NCI-H2196 (cell line): ENCODE measurements at regions not wholly inside any gene's neighbourhood (a gene's known extent, or its start where the extent isn't known, plus 50 kb on each side); places are given as distances from the start of the nearest gene placed in this dataset.

Source experiments
- DNase-seq: peaks from one replicate; lab custom pipeline; 2025; ENCODE audit not compliant: unreplicated experiment; lab: John Stamatoyannopoulos, UW

DNA sequence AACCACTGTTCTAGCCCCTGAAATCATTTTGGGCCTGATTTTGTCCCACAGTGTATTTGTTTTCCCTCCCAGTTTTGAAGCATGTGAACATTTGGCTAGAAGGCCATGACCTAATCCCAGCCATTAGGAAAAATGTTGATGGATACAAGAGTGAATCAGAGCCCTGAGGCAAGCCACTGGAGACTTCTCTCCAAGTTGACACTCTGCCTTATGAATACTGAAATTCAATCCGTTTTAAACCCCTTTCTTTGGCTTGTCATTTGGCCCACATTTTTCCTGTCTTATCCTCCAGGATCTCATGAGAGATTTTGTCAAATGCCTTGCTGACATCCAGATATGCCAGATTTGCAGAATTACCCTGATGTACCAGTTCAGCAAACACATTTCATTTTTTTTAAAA lies 158.8 kb downstream of the FAT3 start:
- DNase-seq: no peak

DNA sequence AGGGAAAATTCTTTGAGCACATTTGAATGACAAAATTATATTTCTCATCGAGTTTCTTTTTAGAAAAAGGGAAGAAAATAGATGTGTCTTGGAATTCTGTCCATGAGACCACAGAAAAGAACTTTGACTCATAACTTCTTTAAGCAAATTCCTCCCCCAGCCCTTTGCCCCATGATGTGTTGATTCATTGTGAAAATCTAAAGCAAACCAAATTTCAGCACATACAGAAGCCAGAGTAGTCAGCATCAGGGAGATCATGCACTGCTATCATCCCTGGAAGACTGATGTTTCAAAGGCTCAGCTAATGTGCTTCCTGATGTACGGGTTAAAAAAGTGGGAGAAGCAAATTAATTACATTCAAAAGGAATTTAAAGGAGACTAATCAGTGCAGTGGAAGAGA lies 159.7 kb downstream of the FAT3 start:
- DNase-seq: no peak

DNA sequence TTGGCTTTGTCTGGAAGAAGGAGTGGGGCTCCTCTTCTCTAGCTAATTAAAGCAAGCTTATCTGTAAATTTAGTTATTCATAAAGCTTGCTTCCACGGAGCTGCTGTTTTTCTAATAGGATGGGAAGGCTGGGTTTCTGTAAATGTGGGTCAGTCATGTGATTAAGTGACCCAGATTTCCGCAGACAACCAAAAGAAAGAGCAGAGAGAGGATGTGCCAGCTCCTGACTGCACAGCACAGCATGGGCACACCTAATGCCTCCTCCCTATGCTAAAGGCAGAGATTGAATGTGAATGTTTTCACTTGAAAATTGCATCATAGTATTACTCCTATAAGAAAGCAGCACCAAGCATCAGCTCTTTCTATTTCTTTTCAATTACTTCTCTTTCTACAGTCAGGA lies 160.2 kb downstream of the FAT3 start:
- no peak for DNase-seq

DNA sequence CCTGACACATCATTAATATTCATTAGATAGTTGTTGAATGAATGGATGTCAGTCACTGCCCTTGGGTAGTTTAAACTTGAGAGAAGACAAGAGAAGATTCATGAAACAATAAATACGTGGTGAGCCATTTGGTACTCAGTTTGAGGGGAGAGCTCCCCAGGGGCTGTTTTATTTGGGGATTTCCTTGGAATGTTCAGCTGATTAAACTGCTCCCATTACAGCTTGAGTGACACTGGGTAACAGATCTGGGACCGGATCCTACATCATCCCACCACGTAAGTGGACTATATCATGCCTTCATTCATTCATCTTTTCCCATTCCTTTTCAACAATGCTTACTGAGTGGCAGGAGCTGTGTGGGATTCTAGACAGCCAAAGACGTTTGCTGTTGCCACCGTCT lies 162.0 kb downstream of the FAT3 start:
- DNase-seq: no peak

DNA sequence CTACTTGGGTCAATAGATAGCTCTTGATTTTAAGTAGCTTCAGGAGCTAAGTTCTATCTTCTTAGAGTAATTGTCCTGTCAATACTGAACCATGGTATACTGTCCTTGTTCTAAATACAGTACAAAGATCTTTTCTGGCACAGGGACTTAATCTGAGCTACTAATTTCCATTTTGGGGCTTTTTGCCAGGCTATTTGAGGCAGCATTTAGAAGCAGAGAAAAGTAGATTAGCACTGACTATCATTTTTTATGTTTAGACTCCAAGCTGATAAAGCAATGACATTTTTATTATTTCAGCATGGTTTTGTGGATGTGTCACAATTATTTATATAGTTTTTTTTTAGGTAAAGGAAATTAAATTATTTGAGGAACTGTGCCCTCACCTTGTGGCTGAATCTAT lies 163.2 kb downstream of the FAT3 start:
- no peak for DNase-seq

DNA sequence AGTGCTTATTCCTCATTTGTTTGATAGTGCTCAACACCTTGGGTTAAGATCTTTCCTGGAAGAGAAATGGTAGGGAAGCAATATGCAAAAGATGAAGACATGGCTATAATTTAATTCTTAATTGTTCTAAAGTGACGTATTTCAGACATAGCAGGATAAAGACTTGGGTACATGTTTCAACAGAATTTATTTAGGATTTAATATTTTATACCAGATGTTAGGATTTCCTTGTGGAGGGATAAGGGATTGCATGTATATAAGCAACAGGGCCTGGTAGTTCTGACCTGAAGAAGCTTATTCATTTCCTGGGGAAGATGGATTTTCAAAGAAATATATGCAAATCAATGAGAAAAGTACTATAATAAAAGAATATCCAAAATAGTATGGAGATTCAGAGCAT lies 163.8 kb downstream of the FAT3 start:
- DNase-seq: no peak

DNA sequence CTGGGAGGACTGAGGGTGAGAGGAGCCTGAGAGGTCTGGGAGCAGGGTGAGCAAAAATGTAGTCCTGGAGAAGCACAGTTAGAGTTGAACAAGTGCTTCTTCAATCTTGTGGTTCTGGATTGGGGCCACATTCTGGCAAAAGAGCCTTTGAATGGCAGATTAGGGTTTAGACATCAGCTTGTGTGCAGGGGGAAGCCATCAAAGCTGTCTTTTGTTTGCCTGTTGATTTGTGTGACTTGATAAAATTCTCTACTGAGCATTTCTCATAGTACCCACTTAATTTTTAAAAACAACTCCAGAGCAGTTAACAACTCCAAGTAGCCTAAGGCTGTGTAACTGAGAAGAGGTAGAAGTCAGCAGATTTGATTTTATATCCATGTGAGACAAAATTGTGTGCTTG lies 166.2 kb downstream of the FAT3 start:
- no peak for DNase-seq

DNA sequence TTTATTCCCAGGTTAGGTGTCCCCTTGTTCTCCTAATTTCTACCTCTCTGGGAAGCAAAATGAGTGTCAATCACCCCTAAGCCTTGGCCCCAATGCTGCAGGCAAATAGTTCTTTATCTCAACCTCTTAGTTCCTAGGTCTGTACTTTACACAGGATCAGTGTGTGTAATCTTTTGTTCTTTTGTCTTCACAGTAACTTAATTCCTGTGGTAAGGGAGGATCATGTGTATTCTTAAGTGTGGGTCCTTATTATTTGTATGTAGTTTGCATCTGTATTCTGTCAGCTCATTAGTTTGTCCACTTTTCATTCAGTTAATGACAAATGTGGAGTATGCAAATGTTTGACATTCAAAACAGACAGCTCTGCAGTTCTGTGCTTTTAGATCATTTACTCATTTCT lies 166.7 kb downstream of the FAT3 start:
- DNase-seq: no peak

DNA sequence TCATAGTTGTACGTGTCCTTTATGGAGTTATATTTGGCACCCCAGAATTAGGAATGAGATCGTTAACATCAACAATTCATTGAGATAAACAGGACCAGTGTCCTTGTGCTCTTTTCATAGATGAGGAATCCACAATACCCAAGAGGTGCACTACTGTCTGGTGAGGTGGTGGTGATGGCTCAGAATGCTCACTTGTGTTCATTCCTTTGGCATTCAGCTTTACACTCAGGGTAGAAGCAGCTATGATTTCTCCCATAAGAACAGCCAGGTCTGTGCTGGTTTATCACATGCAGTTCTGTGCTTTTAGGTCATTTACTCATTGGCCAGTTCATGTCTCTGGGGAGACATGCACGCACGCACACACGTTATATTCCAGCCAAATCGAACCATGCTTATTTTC lies 167.2 kb downstream of the FAT3 start:
- no peak for DNase-seq

DNA sequence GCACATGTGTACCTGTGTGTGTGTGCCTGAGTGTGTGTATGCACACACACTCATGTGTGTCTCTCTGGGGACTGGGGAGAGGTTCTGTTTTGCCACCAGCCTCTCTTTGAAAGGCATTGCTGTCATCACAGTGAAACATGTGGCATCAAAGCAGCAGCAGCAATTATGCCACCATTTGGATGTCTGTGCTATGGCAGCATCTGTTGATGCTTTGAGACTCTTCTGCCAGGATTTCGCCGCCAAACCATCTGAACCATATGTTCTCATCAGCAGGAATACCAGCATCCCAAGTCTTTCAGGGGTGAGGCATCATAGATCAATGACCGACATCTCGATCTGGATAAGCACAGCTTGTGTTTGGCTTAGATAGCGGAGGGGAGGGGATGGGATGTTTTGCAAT lies 168.6 kb downstream of the FAT3 start:
- DNase-seq: no peak

DNA sequence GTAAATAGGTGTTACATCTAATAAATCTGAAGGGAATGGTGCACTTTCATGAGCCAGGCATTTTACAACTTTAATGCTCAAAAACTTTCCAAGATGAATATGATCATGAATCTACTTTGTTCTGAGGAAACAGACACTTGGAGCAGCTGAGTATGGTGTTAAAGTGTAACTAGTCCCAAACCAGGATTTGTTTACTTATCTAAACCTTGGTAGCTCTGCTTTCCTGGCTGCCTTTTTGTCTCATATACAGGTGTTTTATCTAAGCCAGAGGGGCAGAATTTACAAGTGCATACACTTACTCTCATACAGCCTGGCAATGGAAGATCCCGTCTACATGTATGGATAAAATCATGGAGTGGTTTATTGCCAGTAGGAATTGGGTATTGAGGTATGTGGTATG lies 171.5 kb downstream of the FAT3 start:
- no peak for DNase-seq

DNA sequence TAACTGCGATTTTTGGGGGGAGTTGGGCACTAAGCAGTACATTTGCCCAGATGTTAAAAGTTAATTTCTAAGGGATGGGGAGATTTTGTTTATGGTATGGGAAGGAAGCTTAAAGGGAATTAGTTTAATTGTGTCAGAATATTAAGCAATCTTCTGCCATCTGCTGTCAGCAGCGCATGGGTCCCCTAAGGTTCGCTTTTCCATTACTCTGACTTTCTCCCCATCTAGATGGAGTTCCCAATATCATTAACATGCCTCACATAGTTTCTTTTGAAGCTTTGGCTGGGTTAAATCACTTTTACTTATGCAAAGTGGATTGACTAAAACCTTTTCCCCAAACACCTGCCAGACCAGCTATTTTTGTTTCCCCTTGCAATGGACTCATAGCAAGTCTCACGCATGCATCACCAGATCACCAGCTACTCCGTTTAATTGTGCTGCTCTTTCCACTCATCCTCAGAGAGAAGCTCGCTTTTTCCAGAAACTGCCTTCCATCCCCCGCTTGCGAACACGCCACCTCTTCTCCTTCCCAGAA lies 172.7 kb downstream of the FAT3 start:
- no peak for DNase-seq

DNA sequence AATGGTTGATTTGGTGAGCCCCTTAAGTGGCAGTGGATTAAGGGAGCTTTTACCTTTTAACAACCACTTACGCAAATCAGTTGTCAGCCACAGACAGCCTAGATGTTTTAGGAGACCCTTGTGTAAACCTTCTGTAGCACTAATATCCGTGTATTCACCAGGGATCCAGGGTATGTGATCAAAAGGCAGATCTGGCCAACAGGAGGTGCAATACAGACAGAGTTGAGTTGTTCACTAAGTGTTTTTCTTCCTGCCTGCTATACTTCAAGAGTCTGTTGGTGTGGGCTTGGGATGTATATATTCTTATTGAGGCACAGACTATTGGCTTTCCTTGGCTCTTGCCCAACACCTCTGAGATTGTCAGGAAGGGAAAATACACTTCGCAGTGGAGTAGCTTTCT lies 175.1 kb downstream of the FAT3 start:
- DNase-seq: no peak

DNA sequence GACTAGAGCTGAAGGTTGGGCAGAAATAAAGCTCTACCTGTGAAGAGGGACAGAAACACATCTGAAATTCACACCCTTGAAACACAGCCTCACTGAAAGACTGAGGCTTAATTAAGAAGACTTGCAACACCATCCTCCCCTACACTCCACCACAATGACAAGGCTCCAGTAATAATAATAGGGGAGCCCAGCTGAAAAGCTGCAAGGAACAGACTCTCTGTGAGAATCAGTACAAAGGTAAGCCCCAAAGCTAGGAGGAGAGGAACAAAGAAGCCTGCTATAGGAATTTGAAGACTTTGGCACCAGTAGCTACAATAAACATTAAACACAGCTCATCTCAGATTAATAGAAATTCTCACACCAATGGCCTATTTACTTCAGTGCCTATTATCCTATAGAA lies 176.9 kb downstream of the FAT3 start:
- DNase-seq: no peak

DNA sequence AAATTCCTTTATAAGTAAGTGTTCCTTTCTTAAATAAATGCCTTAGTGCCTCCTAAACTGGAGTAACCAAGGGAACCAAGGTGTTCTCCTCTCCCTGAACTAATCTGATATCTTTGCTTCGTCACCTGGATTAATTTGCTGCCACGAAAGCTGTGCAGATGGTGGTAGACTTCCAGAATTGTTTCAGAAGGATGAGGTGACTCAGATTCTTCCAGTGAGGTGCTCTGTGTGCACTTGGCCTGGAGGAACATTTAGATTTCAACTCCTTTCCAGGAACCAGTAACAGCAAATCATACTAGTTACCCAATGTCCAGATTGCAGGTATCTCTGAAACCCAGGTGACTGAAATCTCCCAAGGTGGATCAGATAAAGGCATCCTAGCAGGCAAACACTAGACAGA lies 181.9 kb downstream of the FAT3 start:
- no peak for DNase-seq

DNA sequence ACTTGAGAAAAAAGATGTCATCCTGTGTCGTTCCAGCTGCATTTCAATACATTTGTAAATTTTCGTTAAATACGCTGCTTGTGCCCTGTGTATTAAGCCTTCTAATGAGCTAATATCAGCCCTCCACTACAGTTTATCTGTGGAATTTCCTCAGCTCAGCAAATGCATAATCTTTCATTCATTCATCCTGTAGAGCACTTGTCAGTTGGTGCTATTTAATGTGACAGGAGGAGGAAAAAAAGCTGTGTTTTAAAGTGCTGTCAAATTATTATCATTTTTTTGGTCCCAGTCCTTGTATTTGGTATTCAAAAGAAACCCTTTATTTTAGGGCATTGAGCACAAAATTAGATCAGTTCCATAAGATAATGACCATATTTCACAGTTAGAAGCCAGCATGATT lies 184.7 kb downstream of the FAT3 start:
- no peak for DNase-seq

DNA sequence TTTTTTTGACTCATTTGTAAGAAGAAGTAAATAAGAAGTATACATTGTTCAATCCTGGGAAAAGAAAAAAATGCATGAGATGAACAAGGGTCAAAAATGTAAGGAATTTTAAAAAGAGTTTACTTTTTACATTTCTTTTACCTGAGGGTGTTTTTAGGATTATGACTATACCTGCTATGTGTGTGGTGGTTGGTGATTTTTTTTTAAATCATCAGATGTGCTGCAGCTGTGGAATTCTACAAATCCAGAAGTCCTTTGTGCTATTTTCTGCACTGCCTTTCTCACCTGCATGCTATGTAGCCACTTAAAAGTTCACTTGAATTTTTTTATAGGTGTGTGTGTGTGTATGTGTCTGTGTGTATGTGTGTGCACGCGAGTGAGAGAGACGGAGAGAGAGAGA lies 185.3 kb downstream of the FAT3 start:
- DNase-seq: no peak

DNA sequence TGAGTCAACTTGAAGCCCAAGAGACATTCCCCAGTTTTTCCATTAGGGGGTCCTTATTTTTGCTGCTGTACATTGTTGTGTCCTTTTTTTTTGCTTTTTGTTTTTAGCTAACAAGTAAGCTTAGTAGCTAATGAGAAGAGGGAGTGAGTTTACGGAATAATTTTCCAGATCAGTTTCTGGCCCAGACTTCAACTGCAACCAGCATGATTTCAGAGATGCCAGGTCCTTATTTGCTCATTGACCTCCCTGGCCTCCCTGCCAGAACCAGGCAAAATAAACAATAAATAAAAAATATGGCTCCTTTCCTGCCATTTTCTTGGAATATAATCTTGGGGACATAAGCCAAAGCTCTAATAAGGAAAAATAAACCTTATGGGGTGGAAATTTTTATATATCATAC lies 185.9 kb downstream of the FAT3 start:
- DNase-seq: no peak

DNA sequence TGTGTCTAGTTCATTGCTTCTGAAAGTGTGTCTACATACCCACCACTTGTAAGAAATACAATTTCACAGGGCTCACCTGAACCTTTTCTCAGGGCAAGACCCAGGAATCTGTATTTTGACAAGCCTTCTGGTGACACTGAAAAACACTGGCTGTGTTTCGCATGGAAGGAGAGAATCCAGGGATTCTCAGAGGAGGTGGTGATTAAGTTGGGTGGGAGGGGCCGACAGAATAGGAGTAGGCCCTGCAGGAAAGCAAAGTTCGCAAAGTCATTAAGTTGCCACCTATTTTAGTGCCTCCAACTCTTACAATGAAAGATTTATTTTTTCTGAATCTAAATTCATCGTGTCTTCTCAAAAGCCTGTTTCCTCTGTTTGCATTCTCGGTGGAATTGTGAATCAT lies 186.8 kb downstream of the FAT3 start:
- no peak for DNase-seq

DNA sequence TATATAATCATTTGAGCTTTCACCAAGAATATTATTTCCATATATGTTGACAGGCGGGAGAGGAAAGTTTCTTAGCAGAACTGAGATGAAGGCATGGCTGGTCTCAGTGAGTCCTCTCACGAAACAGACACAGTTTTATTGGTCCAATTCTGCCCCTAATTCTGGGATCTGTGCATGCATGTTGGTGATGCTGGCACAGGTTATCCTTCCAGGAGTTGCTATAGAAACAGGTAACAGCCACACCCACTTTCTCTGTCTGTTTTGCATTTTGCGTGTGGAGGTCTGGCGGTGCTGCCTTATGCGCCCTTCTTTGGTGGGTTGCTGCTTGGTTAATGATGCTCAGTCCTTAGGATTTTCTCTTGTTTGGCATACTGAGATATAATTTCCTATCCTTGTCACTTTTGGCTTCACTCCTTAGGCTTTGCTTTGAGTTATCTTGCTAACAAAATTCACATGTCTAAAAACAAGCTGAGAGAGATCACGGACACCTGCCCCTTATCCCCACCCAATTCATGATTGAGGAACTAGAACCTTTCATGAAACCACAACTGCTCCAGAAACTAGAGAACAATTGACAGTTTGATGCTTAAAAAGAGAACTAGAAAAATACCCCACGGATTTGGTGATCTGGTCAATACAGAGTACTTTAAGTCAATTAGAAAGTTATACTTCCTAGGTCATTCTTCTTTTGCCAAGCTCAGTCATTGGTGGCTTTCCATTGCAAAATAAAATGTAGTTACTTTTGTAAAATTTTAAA lies 189.3 kb downstream of the FAT3 start:
- DNase-seq: no peak

DNA sequence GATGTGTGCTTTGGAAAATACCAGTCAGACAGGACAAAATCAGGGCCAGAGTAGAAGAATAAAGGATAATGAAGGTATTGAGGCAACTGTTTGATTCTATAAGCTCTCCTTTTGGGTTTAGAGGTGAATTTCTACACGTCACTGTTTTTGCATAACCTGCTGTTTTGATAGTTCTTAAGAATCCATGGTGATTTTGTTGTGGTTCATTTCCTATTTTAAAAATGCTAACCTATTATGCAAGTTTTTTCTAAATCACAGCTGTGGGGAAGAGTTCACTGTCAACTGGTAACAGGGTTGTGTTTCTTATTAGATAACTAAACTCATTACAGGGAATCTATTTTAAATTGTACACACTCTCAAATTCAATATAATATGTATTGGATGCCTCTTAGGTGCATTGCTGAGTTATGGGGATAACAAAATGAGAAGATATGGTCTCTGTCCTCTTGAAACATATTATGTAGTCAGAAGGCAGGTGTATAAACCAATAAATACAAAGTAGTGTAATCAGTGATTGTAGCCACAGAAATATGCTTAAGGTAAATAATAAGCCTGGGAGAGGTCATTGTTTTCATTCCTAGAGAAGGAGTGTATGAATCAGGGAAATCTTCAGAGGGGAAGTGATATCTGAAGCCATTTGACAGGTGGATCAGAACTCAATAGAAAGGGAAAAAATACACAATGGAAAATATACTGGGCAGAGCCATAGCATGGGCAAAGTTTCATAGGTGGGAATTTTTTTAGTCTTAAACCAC lies 192.5 kb downstream of the FAT3 start:
- DNase-seq: no peak
